Hepatocyte (in vitro differentiated cells): ENCODE measurements at regions not wholly inside any gene's neighbourhood (a gene's known extent, or its start where the extent isn't known, plus 50 kb on each side); places are given as distances from the start of the nearest gene placed in this dataset.

ENCODE experiments used
- DNase-seq: peaks from one replicate; pipeline ENCODE4 v3.0.0-alpha.2; 2016; ENCODE audit warnings: low spot score
- H2AFZ ChIP-seq: fragments of 200-600 bp; sonication (generic); 2 replicates; pipeline ENCODE4 v1.6.0; 2016; ENCODE audit warnings: antibody characterized with exemption, mild to moderate bottlenecking
- H3K27ac ChIP-seq: fragments of 200-600 bp; sonication (generic); 2 replicates; pipeline ENCODE4 v1.5.1; 2016; ENCODE audit warnings: mild to moderate bottlenecking
- H3K27me3 ChIP-seq: fragments of 200-600 bp; sonication (generic); 2 replicates; pipeline ENCODE4 v1.6.1; 2016
- H3K36me3 ChIP-seq: fragments of 200-600 bp; sonication (generic); replicated peaks from 2 replicates; pipeline ENCODE4 v1.5.1; 2016; ENCODE audit warnings: low read depth; ENCODE audit not compliant: insufficient read depth
- H3K4me1 ChIP-seq: fragments of 200-600 bp; sonication (generic); 2 replicates; pipeline ENCODE4 v1.5.1; 2016; ENCODE audit warnings: mild to moderate bottlenecking, moderate library complexity; ENCODE audit not compliant: insufficient read depth
- H3K4me2 ChIP-seq: fragments of 200-600 bp; sonication (generic); 2 replicates; pipeline ENCODE4 v1.6.0; 2016
- H3K4me3 ChIP-seq: fragments of 200-600 bp; sonication (generic); 2 replicates; pipeline ENCODE4 v1.5.1; 2016; ENCODE audit warnings: mild to moderate bottlenecking
- H3K79me2 ChIP-seq: fragments of 200-600 bp; sonication (generic); 2 replicates; pipeline ENCODE4 v1.6.0; 2017; ENCODE audit warnings: mild to moderate bottlenecking
- H3K9me2 ChIP-seq: fragments of 200-600 bp; sonication (generic); replicated peaks from 2 replicates; pipeline ENCODE4 v1.6.0; 2017; ENCODE audit warnings: mild to moderate bottlenecking; ENCODE audit not compliant: insufficient read depth
- H3K9me3 ChIP-seq: fragments of 200-600 bp; sonication (generic); 2 replicates; pipeline ENCODE4 v1.5.1; 2016; ENCODE audit warnings: low read depth, mild to moderate bottlenecking
- H4K20me1 ChIP-seq: fragments of 200-600 bp; sonication (generic); 2 replicates; pipeline ENCODE4 v1.6.0; 2016; ENCODE audit warnings: mild to moderate bottlenecking; ENCODE audit not compliant: insufficient read depth, poor library complexity, severe bottlenecking
- EZH2 ChIP-seq: fragments of 200-600 bp; sonication (generic); IDR thresholded peaks from 2 replicates; pipeline ENCODE4 v1.6.1; 2016; ENCODE audit warnings: antibody characterized with exemption, mild to moderate bottlenecking, borderline replicate concordance
- EZH2phosphoT487 ChIP-seq: fragments of 200-600 bp; sonication (generic); IDR thresholded peaks from one replicate; pipeline ENCODE4 v1.6.1; 2018; ENCODE audit warnings: antibody characterized with exemption, mild to moderate bottlenecking, low read depth, moderate library complexity; ENCODE audit not compliant: unreplicated experiment, severe bottlenecking
- WGBS: methylation state at CpG from one replicate; pipeline ENCODE4 v1.1.6; 2016; ENCODE audit warnings: low lambda C conversion rate; ENCODE audit errors: missing lambda C conversion rate; 5-methylcytosine and 5-hydroxymethylcytosine counted together
- TF ChIP-seq, protein P1 (sequence below): fragments of 200-600 bp; sonication (generic); IDR thresholded peaks from 2 replicates; pipeline ENCODE4 v1.5.1; 2016; ENCODE audit warnings: antibody characterized with exemption, mild to moderate bottlenecking; ENCODE audit not compliant: poor library complexity

DNA sequence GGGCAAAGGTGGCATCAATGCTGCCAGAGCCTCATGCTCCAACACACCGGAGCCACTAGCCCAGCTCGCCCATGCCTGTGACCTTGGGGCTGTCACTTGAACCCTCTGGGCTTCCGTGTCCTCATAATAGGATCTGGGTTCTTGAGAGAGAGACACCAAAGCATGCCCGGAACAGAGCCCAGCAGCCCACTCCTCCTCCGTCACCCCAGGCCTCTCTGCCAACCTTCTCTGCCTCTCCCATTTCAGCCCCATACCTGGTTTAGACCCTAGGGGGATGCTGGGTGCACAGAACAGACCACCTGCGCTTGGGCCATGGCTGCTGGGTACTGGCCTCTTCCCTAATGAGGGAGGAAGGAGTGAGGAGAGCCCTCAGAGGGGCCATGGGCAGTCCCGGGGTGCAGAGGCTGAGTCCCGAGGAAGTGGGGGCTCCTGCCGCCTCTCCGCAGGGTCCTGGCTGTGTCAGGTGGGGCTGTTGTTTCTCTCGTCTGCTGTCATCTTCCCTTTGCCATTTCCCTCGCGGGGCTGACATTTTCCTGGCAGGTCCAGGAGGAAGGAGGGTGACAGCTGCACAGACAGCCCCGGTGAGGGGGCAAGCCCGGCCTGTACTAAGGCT, 172.4 kb upstream of the RTL1 start:
- TF ChIP-seq EZH2phosphoT487 (no peak), EZH2 (no peak)
- TF ChIP-seq, protein P1, sequence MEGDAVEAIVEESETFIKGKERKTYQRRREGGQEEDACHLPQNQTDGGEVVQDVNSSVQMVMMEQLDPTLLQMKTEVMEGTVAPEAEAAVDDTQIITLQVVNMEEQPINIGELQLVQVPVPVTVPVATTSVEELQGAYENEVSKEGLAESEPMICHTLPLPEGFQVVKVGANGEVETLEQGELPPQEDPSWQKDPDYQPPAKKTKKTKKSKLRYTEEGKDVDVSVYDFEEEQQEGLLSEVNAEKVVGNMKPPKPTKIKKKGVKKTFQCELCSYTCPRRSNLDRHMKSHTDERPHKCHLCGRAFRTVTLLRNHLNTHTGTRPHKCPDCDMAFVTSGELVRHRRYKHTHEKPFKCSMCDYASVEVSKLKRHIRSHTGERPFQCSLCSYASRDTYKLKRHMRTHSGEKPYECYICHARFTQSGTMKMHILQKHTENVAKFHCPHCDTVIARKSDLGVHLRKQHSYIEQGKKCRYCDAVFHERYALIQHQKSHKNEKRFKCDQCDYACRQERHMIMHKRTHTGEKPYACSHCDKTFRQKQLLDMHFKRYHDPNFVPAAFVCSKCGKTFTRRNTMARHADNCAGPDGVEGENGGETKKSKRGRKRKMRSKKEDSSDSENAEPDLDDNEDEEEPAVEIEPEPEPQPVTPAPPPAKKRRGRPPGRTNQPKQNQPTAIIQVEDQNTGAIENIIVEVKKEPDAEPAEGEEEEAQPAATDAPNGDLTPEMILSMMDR: no peak
- DNase-seq: no peak
- no peaks in the 10 kb centered on the region for H3K9me2 ChIP-seq
- H3K4me1 ChIP-seq: peaks cover 38% of the 10 kb centered on the region
- no peaks in the 10 kb centered on the region for H3K79me2 ChIP-seq
- H3K36me3 ChIP-seq: no peaks in the 10 kb centered on the region
- H2AFZ ChIP-seq: no peak overlapping the region
- no peaks in the 10 kb centered on the region for H4K20me1 ChIP-seq
- peaks cover 4% of the 10 kb centered on the region for H3K27me3 ChIP-seq
- 84% methylated on average over 14 of the region's 15 CpGs for WGBS
- no peak overlapping the region for H3K4me3 ChIP-seq
- H3K4me2 ChIP-seq: no peak overlapping the region
- H3K27ac ChIP-seq: no peak overlapping the region
- no peaks in the 10 kb centered on the region for H3K9me3 ChIP-seq

- Histone ChIP-seq H3K79me2 (no peaks in the 10 kb centered on the region), H3K27ac (no peak overlapping the region), H3K9me3 (no peaks in the 10 kb centered on the region), H3K4me2 (peak overlapping the region; percentile 83), H2AFZ (peak overlapping the region; percentile 18), H4K20me1 (no peaks in the 10 kb centered on the region), H3K36me3 (no peaks in the 10 kb centered on the region), H3K4me3 (no peak overlapping the region), H3K9me2 (no peaks in the 10 kb centered on the region), H3K4me1 (peaks cover 38% of the 10 kb centered on the region), H3K27me3 (peaks cover 7% of the 10 kb centered on the region)
- 82% methylated on average over 29 of the region's 29 CpGs for WGBS
- DNase-seq: no peak
- TF ChIP-seq EZH2 (no peak), EZH2phosphoT487 (no peak)
- TF ChIP-seq, protein P1: no peak
Measured at GRCh38 chr14:101076451-101077198, 173.1 kb upstream of the RTL1 start.

DNA sequence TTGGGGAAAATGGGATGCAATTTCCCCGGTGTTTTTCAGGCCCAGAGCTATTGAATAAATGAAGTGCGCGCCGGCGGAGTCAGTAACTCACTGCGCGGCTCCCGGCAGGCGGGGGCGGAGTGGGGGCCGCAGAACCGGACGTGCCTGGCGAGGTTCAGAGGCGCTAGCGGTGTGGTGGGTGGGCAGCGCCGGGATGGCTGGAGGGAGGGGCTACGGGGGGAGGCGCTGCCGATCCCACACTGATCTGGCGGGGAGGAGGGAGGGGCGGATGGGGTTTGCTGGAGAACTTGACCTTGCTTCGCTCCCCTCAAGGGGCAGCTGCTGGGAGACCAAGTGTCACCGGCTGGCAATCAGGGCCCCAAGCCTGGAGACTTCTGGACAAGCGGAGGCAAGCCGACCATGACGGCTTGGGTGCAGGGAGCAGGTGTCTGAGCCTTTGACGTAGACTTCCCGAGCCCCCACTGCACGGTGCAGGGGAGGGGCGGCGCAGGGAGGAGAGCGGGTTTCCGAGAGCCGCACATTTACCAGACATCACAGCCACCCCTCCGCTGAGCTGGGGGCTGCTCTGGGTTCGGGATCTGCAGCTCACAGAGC, 174.1 kb upstream of the RTL1 start:
- Histone ChIP-seq H3K4me1 (peaks cover 29% of the 10 kb centered on the region), H3K36me3 (no peaks in the 10 kb centered on the region), H3K27me3 (peaks cover 7% of the 10 kb centered on the region), H2AFZ (peak overlapping the region; percentile 18), H3K27ac (no peak overlapping the region), H3K9me3 (no peaks in the 10 kb centered on the region), H3K79me2 (no peaks in the 10 kb centered on the region), H4K20me1 (no peaks in the 10 kb centered on the region), H3K4me2 (peak overlapping the region; percentile 83), H3K4me3 (no peak overlapping the region), H3K9me2 (no peaks in the 10 kb centered on the region)
- 17% methylated on average over 27 of the region's 38 CpGs for WGBS
- peak; percentile 75 for DNase-seq
- TF ChIP-seq, protein P1: no peak
- TF ChIP-seq EZH2 (no peak), EZH2phosphoT487 (no peak)
